ENCODE measurements at regions not wholly inside any gene's neighbourhood (a gene's known extent, or its start where the extent isn't known, plus 50 kb on each side); places are given as distances from the start of the nearest gene placed in this dataset.

GRCh38 chr9:4397917-4398316 lies 92.4 kb upstream of the SLC1A1 start (continued):
- no peak for TF ChIP-seq CHD4 (IDR thresholded peaks at IDR 0.05; ENCODE audit: borderline replicate concordance)
- TF ChIP-seq SREBF2 (IDR thresholded peaks at IDR 0.05), result no peak
- TF ChIP-seq CHD2 (IDR thresholded peaks at IDR 0.05; ENCODE audit: low read length, partially characterized antibody), result no peak
- TF ChIP-seq KDM1A (IDR thresholded peaks at IDR 0.05; ENCODE audit: low read depth), result no peak
- TF ChIP-seq FOXS1 (CRISPR knock-in tag; IDR thresholded peaks at IDR 0.05), result no peak
- no peak for TF ChIP-seq HDAC2 (IDR thresholded peaks at IDR 0.05)

GRCh38 chr9:4393806-4394523 lies 94.1 kb upstream of the GLIS3 start:
- TF ChIP-seq HOXB5 (CRISPR knock-in tag; IDR thresholded peaks at IDR 0.05) (no peak), FOSB (CRISPR knock-in tag; IDR thresholded peaks at IDR 0.05) (no peak), PHF8 (IDR thresholded peaks at IDR 0.05; ENCODE audit: borderline replicate concordance, low read depth) (no peak), FOXS1 (CRISPR knock-in tag; IDR thresholded peaks at IDR 0.05) (no peak), GATA3 (IDR thresholded peaks at IDR 0.05; ENCODE audit: borderline replicate concordance) (no peak), RARB (CRISPR knock-in tag; IDR thresholded peaks at IDR 0.05) (no peak), RNF2 (IDR thresholded peaks at IDR 0.05; ENCODE audit: borderline replicate concordance, low read depth) (no peak), REST (IDR thresholded peaks at IDR 0.05) (no peak), EHMT2 (IDR thresholded peaks at IDR 0.05; ENCODE audit: low read depth) (no peak), POLR2AphosphoS2 (conservative IDR thresholded peaks at IDR 0.05; ENCODE audit: low read length) (no peak), JUN (IDR thresholded peaks at IDR 0.05) (no peak), ESRRA (IDR thresholded peaks at IDR 0.05; ENCODE audit: borderline replicate concordance, low read length) (no peak), HOXB13 (CRISPR knock-in tag; IDR thresholded peaks at IDR 0.05; ENCODE audit: low read depth) (no peak), MAX (IDR thresholded peaks at IDR 0.05) (no peak), ZFP36 (IDR thresholded peaks at IDR 0.05; ENCODE audit: borderline replicate concordance, partially characterized antibody) (no peak), HOXA7 (CRISPR knock-in tag; IDR thresholded peaks at IDR 0.05) (no peak)
- no peaks in the 10 kb centered on the region for H3K4me1 ChIP-seq
- FAIRE-seq, result no peak
- DNase-seq (ENCODE audit: low read depth in 1 of 2, low spot score in 1 of 2), result no peak
- H3K9me3 ChIP-seq, result no peaks in the 10 kb centered on the region
- no peak overlapping the region for H3K27ac ChIP-seq
- WGBS (ENCODE audit: missing lambda C conversion rate), result 58% methylated on average over 4 of the region's 4 CpGs
- H3K4me2 ChIP-seq, result no peak overlapping the region
- ATAC-seq, result no peak
- H3K4me3 ChIP-seq, result no peak overlapping the region
- CTCF ChIA-PET, result interaction anchor here (1.0 to 1.6 kb wide), 2 partner anchors 79 to 210 kb away, joined by 4 to 6 read pairs; no protein-coding TSS in a partner anchor
- POLR2A ChIA-PET, result no interaction called here

- CTCF ChIA-PET, result no interaction called here
- H3K4me1 ChIP-seq, result no peaks in the 10 kb centered on the region
- TF ChIP-seq PBX3 (IDR thresholded peaks at IDR 0.05), result no peak
- no peak for TF ChIP-seq EHMT2 (IDR thresholded peaks at IDR 0.05; ENCODE audit: low read depth)
- no peak for TF ChIP-seq GATA3 (IDR thresholded peaks at IDR 0.05; ENCODE audit: borderline replicate concordance)
- TF ChIP-seq CTCF (IDR thresholded peaks at IDR 0.05), result no peak
- TF ChIP-seq MAFK (IDR thresholded peaks at IDR 0.05; ENCODE audit: partially characterized antibody), result no peak
- TF ChIP-seq NPAS2 (CRISPR knock-in tag; IDR thresholded peaks at IDR 0.05; ENCODE audit: borderline replicate concordance), result no peak
- no peak for TF ChIP-seq FOXS1 (CRISPR knock-in tag; IDR thresholded peaks at IDR 0.05)
- TF ChIP-seq CHD4 (IDR thresholded peaks at IDR 0.05; ENCODE audit: borderline replicate concordance), result no peak
- TF ChIP-seq BCL3 (IDR thresholded peaks at IDR 0.05), result no peak
- no peak for TF ChIP-seq MAX (IDR thresholded peaks at IDR 0.05)
- H3K27ac ChIP-seq, result no peak overlapping the region
- no peak; a peak in 1 of 6 replicates for ATAC-seq
- H3K9me3 ChIP-seq, result no peaks in the 10 kb centered on the region
- POLR2A ChIA-PET, result no interaction called here
- no peak for DNase-seq (ENCODE audit: low read depth in 1 of 2, low spot score in 1 of 2)
- H3K4me3 ChIP-seq, result no peak overlapping the region
- FAIRE-seq, result no peak
- no peak overlapping the region for H3K4me2 ChIP-seq
- WGBS (ENCODE audit: missing lambda C conversion rate), result 30% methylated on average over 4 of the region's 4 CpGs
Observed at GRCh38 chr9:4389755-4390154, 89.9 kb upstream of the GLIS3 start.
